ENCODE measurements at regions not wholly inside any gene's neighbourhood (a gene's known extent, or its start where the extent isn't known, plus 50 kb on each side); places are given as distances from the start of the nearest gene placed in this dataset.

GRCh38 chr18:46294318-46294717 is 190.1 kb downstream of the HAUS1 start:
- DNase-seq (ENCODE audit: low spot score): no peak

- no peak for DNase-seq (ENCODE audit: low spot score)
These were observed 190.6 kb downstream of the HAUS1 start for GRCh38 chr18:46294751-46295150.

GRCh38 chr18:46295416-46295815 is 191.2 kb downstream of the HAUS1 start:
- no peak for DNase-seq (ENCODE audit: low spot score)

GRCh38 chr18:46296656-46297055 is 192.5 kb downstream of the HAUS1 start:
- no peak for DNase-seq (ENCODE audit: low spot score)

- no peak for DNase-seq (ENCODE audit: low spot score)
These were observed 192.9 kb downstream of the HAUS1 start for GRCh38 chr18:46297124-46297523.

GRCh38 chr18:46297621-46298020 is 193.4 kb downstream of the HAUS1 start:
- no peak for DNase-seq (ENCODE audit: low spot score)

- DNase-seq (ENCODE audit: low spot score): no peak
These were observed 194.3 kb downstream of the HAUS1 start for GRCh38 chr18:46298511-46298910.

GRCh38 chr18:46299465-46300008 is 195.4 kb downstream of the HAUS1 start:
- DNase-seq (ENCODE audit: low spot score): no peak

- no peak for DNase-seq (ENCODE audit: low spot score)
These were observed 196.9 kb downstream of the HAUS1 start for GRCh38 chr18:46301081-46301480.

GRCh38 chr18:46301571-46301970 is 197.4 kb downstream of the HAUS1 start:
- no peak for DNase-seq (ENCODE audit: low spot score)

- DNase-seq (ENCODE audit: low spot score): no peak
These were observed 198.6 kb downstream of the HAUS1 start for GRCh38 chr18:46302528-46303485.

GRCh38 chr18:46310258-46310657 is 206.1 kb downstream of the HAUS1 start:
- no peak for DNase-seq (ENCODE audit: low spot score)

- no peak for DNase-seq (ENCODE audit: low spot score)
These were observed 206.6 kb downstream of the HAUS1 start for GRCh38 chr18:46310675-46311345.

- no peak for DNase-seq (ENCODE audit: low spot score)
These were observed 207.3 kb downstream of the HAUS1 start for GRCh38 chr18:46311491-46311890.

- DNase-seq (ENCODE audit: low spot score): no peak
These were observed 208.0 kb downstream of the HAUS1 start for GRCh38 chr18:46312221-46312620.

GRCh38 chr18:46313521-46313920 is 209.3 kb downstream of the HAUS1 start:
- DNase-seq (ENCODE audit: low spot score): no peak

- DNase-seq (ENCODE audit: low spot score): no peak
These were observed 209.8 kb downstream of the HAUS1 start for GRCh38 chr18:46314011-46314410.

- no peak for DNase-seq (ENCODE audit: low spot score)
These were observed 211.0 kb downstream of the HAUS1 start for GRCh38 chr18:46315161-46315560.

GRCh38 chr18:46318356-46318755 is 214.2 kb downstream of the HAUS1 start:
- DNase-seq (ENCODE audit: low spot score): no peak

- DNase-seq (ENCODE audit: low spot score): no peak
These were observed 215.6 kb downstream of the HAUS1 start for GRCh38 chr18:46319783-46320182.

- no peak for DNase-seq (ENCODE audit: low spot score)
These were observed 216.1 kb downstream of the HAUS1 start for GRCh38 chr18:46320297-46320696.

- DNase-seq (ENCODE audit: low spot score): no peak
These were observed 216.9 kb downstream of the HAUS1 start for GRCh38 chr18:46320928-46321711.

All from mucosa of gallbladder (tissue), 1 donor.